ENCODE measurements at regions not wholly inside any gene's neighbourhood (a gene's known extent, or its start where the extent isn't known, plus 50 kb on each side); places are given as distances from the start of the nearest gene placed in this dataset.

- Mint-ChIP-seq H3K4me1 (ENCODE audit: low read depth) (peaks cover 2% of the 10 kb centered on the region), H3K9me3 (ENCODE audit: low read depth) (peaks cover 4% of the 10 kb centered on the region), H3K27ac (no peak overlapping the region), H3K36me3 (ENCODE audit: insufficient read depth) (no peaks in the 10 kb centered on the region), H3K4me3 (ENCODE audit: low read depth) (no peak overlapping the region), H3K27me3 (peaks cover 7% of the 10 kb centered on the region)
- no peak for DNase-seq (ENCODE audit: low spot score, unreplicated experiment)
- no peak for TF ChIP-seq CTCF (IDR thresholded peaks at IDR 0.05; ENCODE audit: unreplicated experiment)
These were observed 156.8 kb upstream of the LEF1 start for GRCh38 chr4:108325561-108325960.

- H3K4me3 Mint-ChIP-seq (ENCODE audit: low read depth), result no peak overlapping the region
These were observed 155.7 kb upstream of the LEF1 start for GRCh38 chr4:108324450-108324849.

GRCh38 chr4:108322497-108322896, 153.8 kb upstream of the LEF1 start:
- H3K36me3 Mint-ChIP-seq (ENCODE audit: insufficient read depth), result no peaks in the 10 kb centered on the region
- H3K4me3 Mint-ChIP-seq (ENCODE audit: low read depth), result no peak overlapping the region
- peaks cover 4% of the 10 kb centered on the region for H3K9me3 Mint-ChIP-seq (ENCODE audit: low read depth)
- no peak overlapping the region for H3K27ac Mint-ChIP-seq
- no peaks in the 10 kb centered on the region for H3K27me3 Mint-ChIP-seq
- H3K4me1 Mint-ChIP-seq (ENCODE audit: low read depth), result no peaks in the 10 kb centered on the region
- DNase-seq (ENCODE audit: low spot score, unreplicated experiment), result no peak
- no peak for TF ChIP-seq CTCF (IDR thresholded peaks at IDR 0.05; ENCODE audit: unreplicated experiment)

More at GRCh38 chr4:108324450-108324849, 155.7 kb upstream of the LEF1 start:
- Mint-ChIP-seq H3K27me3 (peaks cover 7% of the 10 kb centered on the region), H3K4me1 (ENCODE audit: low read depth) (no peaks in the 10 kb centered on the region), H3K27ac (no peak overlapping the region), H3K9me3 (ENCODE audit: low read depth) (peaks cover 4% of the 10 kb centered on the region), H3K36me3 (ENCODE audit: insufficient read depth) (no peaks in the 10 kb centered on the region)
- no peak for TF ChIP-seq CTCF (IDR thresholded peaks at IDR 0.05; ENCODE audit: unreplicated experiment)
- no peak for DNase-seq (ENCODE audit: low spot score, unreplicated experiment)

- no peaks in the 10 kb centered on the region for H3K36me3 Mint-ChIP-seq (ENCODE audit: insufficient read depth)
- no peak overlapping the region for H3K4me3 Mint-ChIP-seq (ENCODE audit: low read depth)
- H3K27ac Mint-ChIP-seq, result no peak overlapping the region
- H3K27me3 Mint-ChIP-seq, result peaks cover 3% of the 10 kb centered on the region
- peaks cover 4% of the 10 kb centered on the region for H3K9me3 Mint-ChIP-seq (ENCODE audit: low read depth)
- H3K4me1 Mint-ChIP-seq (ENCODE audit: low read depth), result no peaks in the 10 kb centered on the region
- TF ChIP-seq CTCF (IDR thresholded peaks at IDR 0.05; ENCODE audit: unreplicated experiment), result no peak
- no peak for DNase-seq (ENCODE audit: low spot score, unreplicated experiment)
These were observed 151.3 kb upstream of the LEF1 start for GRCh38 chr4:108320061-108320460.

- TF ChIP-seq CTCF (IDR thresholded peaks at IDR 0.05; ENCODE audit: unreplicated experiment), result no peak
- Mint-ChIP-seq H3K4me1 (ENCODE audit: low read depth) (no peaks in the 10 kb centered on the region), H3K27ac (no peak overlapping the region), H3K27me3 (peaks cover 3% of the 10 kb centered on the region), H3K9me3 (ENCODE audit: low read depth) (peaks cover under 1% of the 10 kb centered on the region), H3K36me3 (ENCODE audit: insufficient read depth) (no peaks in the 10 kb centered on the region), H3K4me3 (ENCODE audit: low read depth) (no peak overlapping the region)
- no peak for DNase-seq (ENCODE audit: low spot score, unreplicated experiment)
These were observed 148.6 kb upstream of the LEF1 start for GRCh38 chr4:108317377-108317776.

Measured in progenitor cell of endocrine pancreas (in vitro differentiated cells).